Chondrocyte (in vitro differentiated cells): ENCODE measurements at regions not wholly inside any gene's neighbourhood (a gene's known extent, or its start where the extent isn't known, plus 50 kb on each side); places are given as distances from the start of the nearest gene placed in this dataset.

ENCODE experiments used
- DNase-seq: peaks from one replicate; pipeline ENCODE4 v3.0.0; 2021; ENCODE audit warnings: mixed read lengths, low spot score
- H3K27ac Mint-ChIP-seq: one replicate; pipeline ENCODE4 v1.8.0; 2021; ENCODE audit warnings: mild to moderate bottlenecking, moderate library complexity, mixed read lengths; ENCODE audit not compliant: unreplicated experiment
- H3K27me3 Mint-ChIP-seq: 2 replicates; pipeline ENCODE4 v1.8.0; 2021; ENCODE audit warnings: low read depth, mixed read lengths
- H3K36me3 Mint-ChIP-seq: 2 replicates; pipeline ENCODE4 v1.8.0; 2021; ENCODE audit warnings: low read depth, mixed read lengths
- H3K4me1 Mint-ChIP-seq: 2 replicates; pipeline ENCODE4 v1.8.0; 2021; ENCODE audit warnings: low read depth, mild to moderate bottlenecking, mixed read lengths
- H3K4me3 Mint-ChIP-seq: one replicate; pipeline ENCODE4 v1.8.0; 2021; ENCODE audit warnings: mild to moderate bottlenecking, moderate library complexity, mixed read lengths; ENCODE audit not compliant: unreplicated experiment
- H3K9me3 Mint-ChIP-seq: 2 replicates; pipeline ENCODE4 v1.8.0; 2021; ENCODE audit warnings: low read depth, mixed read lengths
- TF ChIP-seq, protein P1 (sequence below): fragments of 200-600 bp; sonication (generic); IDR thresholded peaks from 2 replicates; pipeline ENCODE4 v1.5.0; 2021; ENCODE audit warnings: antibody characterized with exemption, mild to moderate bottlenecking, moderate library complexity

DNA sequence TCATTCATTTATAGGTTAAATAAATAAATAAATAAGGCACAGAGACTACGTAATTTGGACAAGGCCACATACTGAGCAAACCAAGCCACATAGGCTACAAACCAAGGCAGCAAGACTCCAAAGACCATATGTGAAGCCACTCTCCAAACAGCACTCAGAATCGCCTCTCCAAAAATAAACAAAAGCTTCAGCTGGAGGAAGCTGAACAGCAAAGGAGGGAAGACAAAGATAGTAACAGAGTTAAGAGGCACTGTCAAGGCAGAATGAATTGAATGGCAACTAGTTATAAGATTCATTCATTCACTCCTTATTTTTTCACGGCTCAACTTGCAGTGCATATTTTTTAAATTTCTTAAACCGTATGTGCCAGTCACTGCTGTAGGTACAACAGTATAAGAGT, 200.5 kb upstream of the GRIP1 start:
- no peaks in the 10 kb centered on the region for H3K4me1 Mint-ChIP-seq
- H3K27ac Mint-ChIP-seq = no peak overlapping the region
- peaks cover 3% of the 10 kb centered on the region for H3K27me3 Mint-ChIP-seq
- no peaks in the 10 kb centered on the region for H3K9me3 Mint-ChIP-seq
- no peaks in the 10 kb centered on the region for H3K36me3 Mint-ChIP-seq
- TF ChIP-seq, protein P1, sequence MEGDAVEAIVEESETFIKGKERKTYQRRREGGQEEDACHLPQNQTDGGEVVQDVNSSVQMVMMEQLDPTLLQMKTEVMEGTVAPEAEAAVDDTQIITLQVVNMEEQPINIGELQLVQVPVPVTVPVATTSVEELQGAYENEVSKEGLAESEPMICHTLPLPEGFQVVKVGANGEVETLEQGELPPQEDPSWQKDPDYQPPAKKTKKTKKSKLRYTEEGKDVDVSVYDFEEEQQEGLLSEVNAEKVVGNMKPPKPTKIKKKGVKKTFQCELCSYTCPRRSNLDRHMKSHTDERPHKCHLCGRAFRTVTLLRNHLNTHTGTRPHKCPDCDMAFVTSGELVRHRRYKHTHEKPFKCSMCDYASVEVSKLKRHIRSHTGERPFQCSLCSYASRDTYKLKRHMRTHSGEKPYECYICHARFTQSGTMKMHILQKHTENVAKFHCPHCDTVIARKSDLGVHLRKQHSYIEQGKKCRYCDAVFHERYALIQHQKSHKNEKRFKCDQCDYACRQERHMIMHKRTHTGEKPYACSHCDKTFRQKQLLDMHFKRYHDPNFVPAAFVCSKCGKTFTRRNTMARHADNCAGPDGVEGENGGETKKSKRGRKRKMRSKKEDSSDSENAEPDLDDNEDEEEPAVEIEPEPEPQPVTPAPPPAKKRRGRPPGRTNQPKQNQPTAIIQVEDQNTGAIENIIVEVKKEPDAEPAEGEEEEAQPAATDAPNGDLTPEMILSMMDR = no peak
- H3K4me3 Mint-ChIP-seq = no peak overlapping the region
- DNase-seq = no peak

DNA sequence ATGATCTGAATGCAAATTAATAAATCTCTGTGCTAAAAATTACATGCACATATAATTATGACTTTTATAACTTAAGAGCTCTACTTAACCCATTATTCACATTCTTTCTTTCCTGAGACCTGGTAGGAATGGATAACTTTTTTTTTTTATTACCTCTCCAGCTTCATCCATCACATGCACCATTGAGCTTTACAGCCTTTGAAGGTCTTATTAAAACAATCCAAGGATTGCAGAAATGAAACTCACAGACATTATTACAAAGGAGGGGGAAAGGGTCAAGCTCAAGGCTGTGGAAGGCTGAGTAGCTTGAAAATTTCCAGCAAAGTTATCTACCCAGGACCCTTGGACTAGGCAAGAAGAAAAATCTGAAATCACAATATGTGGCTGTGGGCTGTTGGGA, 202.5 kb upstream of the GRIP1 start:
- H3K4me3 Mint-ChIP-seq = no peak overlapping the region
- no peaks in the 10 kb centered on the region for H3K36me3 Mint-ChIP-seq
- H3K27me3 Mint-ChIP-seq = peaks cover 3% of the 10 kb centered on the region
- TF ChIP-seq, protein P1 = no peak
- H3K27ac Mint-ChIP-seq = no peak overlapping the region
- H3K4me1 Mint-ChIP-seq = no peaks in the 10 kb centered on the region
- no peaks in the 10 kb centered on the region for H3K9me3 Mint-ChIP-seq
- DNase-seq = no peak

DNA sequence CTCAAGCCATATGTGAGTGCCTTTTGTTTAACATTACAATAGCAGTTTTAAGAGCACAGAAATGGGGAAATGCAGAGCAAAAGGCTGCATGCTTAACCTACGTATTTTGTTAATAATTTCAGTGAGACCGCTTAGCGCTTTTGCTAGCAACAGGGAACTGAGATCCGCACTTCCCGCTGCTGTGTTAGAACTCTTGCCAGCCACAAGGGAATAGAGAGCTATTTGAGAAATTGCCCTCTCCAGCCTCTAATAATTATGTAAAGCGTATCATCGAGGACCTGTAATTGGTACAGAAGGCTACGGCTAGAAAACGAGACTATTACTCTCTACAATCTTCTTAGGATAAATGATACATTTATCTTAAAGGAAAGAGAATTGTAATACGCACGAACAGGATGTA, 205.2 kb upstream of the GRIP1 start:
- Mint-ChIP-seq H3K27me3 (no peaks in the 10 kb centered on the region), H3K36me3 (no peaks in the 10 kb centered on the region), H3K27ac (no peak overlapping the region), H3K4me1 (no peaks in the 10 kb centered on the region), H3K4me3 (no peak overlapping the region), H3K9me3 (no peaks in the 10 kb centered on the region)
- DNase-seq = no peak
- TF ChIP-seq, protein P1 = no peak

DNA sequence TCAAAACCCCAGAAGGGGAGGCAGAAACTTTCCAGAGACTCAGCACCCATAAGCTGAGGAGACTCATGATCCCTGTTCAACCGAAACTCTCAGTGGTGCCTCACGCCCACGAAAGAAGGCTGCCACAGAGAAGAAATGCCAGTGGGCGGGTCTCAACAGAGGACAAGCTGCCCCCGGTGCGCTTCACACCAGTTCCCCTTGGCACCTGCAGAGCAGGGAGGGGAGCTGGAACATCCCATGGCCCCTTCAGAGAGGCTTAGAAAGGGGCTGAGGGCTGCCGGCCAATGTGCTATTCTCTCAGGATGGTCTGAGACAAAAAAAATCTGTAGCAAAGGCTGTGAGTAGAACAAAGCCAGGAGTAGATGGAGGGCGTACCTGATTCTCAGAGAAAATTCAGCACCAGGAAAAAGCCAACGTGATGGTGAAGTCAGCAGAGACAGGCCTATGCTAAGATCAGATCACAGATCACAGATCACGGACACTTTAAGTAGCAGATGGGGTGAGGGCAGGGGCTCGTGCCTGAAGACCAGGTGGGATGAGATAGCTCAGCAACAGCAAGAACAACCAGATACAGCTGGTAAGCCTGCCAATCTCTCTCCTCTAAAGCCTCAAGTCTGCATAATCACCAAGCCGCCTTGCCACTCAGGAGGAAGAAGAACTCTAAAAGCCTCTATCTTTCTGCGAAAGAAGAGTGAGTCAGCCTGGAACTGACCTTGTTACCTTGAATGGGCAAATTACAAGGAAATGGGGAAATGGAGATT, 206.4 kb upstream of the GRIP1 start:
- TF ChIP-seq, protein P1 = no peak
- no peak for DNase-seq
- Mint-ChIP-seq H3K36me3 (no peaks in the 10 kb centered on the region), H3K27me3 (no peaks in the 10 kb centered on the region), H3K9me3 (no peaks in the 10 kb centered on the region), H3K4me3 (no peak overlapping the region), H3K27ac (no peak overlapping the region), H3K4me1 (no peaks in the 10 kb centered on the region)

DNA sequence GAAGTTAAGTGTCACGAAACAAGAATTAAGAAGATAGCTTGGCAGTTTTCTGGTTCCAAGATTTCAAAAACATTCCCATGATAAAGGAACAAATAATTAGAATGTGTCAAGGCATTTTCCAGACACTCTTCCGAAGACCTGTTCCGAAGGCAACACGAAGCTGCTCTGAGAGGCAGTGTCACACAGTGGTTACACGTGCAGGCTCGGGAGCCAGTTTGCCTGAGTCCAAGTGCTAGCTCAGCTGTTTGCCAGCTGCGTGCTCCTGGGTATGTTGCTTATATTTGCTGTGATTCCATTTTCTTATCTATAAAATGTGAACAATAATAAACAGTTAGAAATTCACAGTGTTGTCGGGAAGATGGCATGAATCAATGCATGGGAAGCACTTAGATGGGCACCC, 217.9 kb upstream of the GRIP1 start:
- H3K4me3 Mint-ChIP-seq = no peak overlapping the region
- H3K27ac Mint-ChIP-seq = no peak overlapping the region
- H3K9me3 Mint-ChIP-seq = no peaks in the 10 kb centered on the region
- peaks cover 18% of the 10 kb centered on the region for H3K4me1 Mint-ChIP-seq
- DNase-seq = no peak
- TF ChIP-seq, protein P1 = no peak
- H3K36me3 Mint-ChIP-seq = no peaks in the 10 kb centered on the region
- peaks cover 2% of the 10 kb centered on the region for H3K27me3 Mint-ChIP-seq
